Lung (tissue), 11 donors: ENCODE measurements at regions not wholly inside any gene's neighbourhood (a gene's known extent, or its start where the extent isn't known, plus 50 kb on each side); places are given as distances from the start of the nearest gene placed in this dataset.

Experiments
- ATAC-seq: fragments of 200-7000 bp; cut with Tn5 transposase; one replicate; pipeline ENCODE4 v1.9.1; 2020; ENCODE audit warnings: moderate number of reproducible peaks; ENCODE audit not compliant: insufficient read depth, low FRiP score
- DNase-seq, 3 donors: peaks; one replicate each; pipeline ENCODE4 v3.0.0-alpha.2; 2013 to 2017
- H3K27ac ChIP-seq, 2 donors: one replicate each; pipeline ENCODE4 v1.5.1; 2013; ENCODE audit warnings: mild to moderate bottlenecking in 2 of 2, moderate library complexity in 2 of 2, control low read depth in 1 of 2, inconsistent platforms in 1 of 2, low read depth in 1 of 2, low read length in 1 of 2
- H3K27me3 ChIP-seq, 3 donors: one replicate each; pipeline ENCODE4 v1.5.1; 2013; ENCODE audit warnings: low read length in 2 of 3; ENCODE audit not compliant: control insufficient read depth in 3 of 3, insufficient read depth in 3 of 3
- H3K36me3 ChIP-seq, 4 donors: one replicate each; pipeline ENCODE4 v1.5.1; 2013; ENCODE audit warnings: low read length in 4 of 4, mild to moderate bottlenecking in 1 of 4, moderate library complexity in 1 of 4; ENCODE audit not compliant: control insufficient read depth in 4 of 4, insufficient read depth in 4 of 4
- H3K4me1 ChIP-seq, 5 donors: one replicate each; pipeline ENCODE4 v1.5.1; 2013; ENCODE audit warnings: low read length in 5 of 5, mild to moderate bottlenecking in 2 of 5, moderate library complexity in 1 of 5; ENCODE audit not compliant: control insufficient read depth in 5 of 5, insufficient read depth in 5 of 5
- H3K4me3 ChIP-seq: one replicate; pipeline ENCODE4 v1.5.1; 2013; ENCODE audit warnings: mild to moderate bottlenecking, control low read depth, moderate library complexity
- H3K9ac ChIP-seq, 2 donors: one replicate each; pipeline ENCODE4 v1.5.1; 2013; ENCODE audit warnings: low read length in 2 of 2, control low read depth in 1 of 2; ENCODE audit not compliant: insufficient read depth in 1 of 2
- H3K9me3 ChIP-seq, 4 donors: one replicate each; pipeline ENCODE4 v1.5.1; 2013; ENCODE audit warnings: low read length in 3 of 4, mild to moderate bottlenecking in 1 of 4, moderate library complexity in 1 of 4; ENCODE audit not compliant: control insufficient read depth in 4 of 4, insufficient read depth in 3 of 4
- WGBS, 2 donors: extraction: QIAGEN DNeasy Blood & Tissue Kit; methylation state at CpG; one replicate each; pipeline ENCODE4 v1.1.7; 2013; 5-methylcytosine and 5-hydroxymethylcytosine counted together
- TF ChIP-seq, protein P1 (sequence below): IDR thresholded peaks from 2 replicates; pipeline ENCODE4 v1.5.1; 2012; ENCODE audit warnings: mild to moderate bottlenecking; ENCODE audit errors: control extremely low read depth, extremely low read depth
- donor health status: control.
- donor health status: control.
- donor health status: Bipolar disorder and iron deficiency.
- donor health status: healthy.
- donor health status: DM: yes; HTN: yes; CAD: no.

DNA sequence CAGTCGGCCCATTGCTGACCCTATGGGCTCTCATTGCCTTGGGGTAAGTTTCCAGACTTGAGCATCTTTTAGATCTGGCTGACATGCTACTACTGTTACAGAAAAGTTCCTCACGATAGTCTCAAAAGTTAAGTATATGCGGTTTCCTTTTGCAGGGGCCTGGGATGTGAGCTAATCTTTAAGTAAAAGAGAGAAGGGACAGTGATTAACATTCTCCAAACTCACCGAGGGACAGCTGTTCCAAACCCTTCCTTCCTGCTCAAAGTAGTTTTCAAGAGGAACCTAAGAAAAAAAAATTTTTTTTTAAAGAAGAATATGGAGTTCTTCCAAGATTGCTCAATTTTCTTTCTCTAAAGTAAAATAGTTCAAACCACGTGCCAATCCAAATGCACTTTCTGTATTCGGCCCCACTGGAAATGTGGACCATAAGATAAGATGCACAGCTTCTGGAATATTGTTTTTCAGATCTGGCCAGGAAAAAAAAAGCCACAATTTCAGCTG is 168.0 kb upstream of the SPRY4 start:
- H3K9me3 ChIP-seq, result no peaks in the 10 kb centered on the region
- H3K4me1 ChIP-seq, result peaks cover 0 to 11% (median 3%) of the 10 kb centered on the region in 5 donors
- H3K27ac ChIP-seq, result no peak overlapping the region
- 13% methylated on average over 6 of the region's 6 CpGs for WGBS, 2 donors
- ATAC-seq (no peak), DNase-seq (peak in 2 of 3 donors; percentile 78 to 90)
- TF ChIP-seq, protein P1, sequence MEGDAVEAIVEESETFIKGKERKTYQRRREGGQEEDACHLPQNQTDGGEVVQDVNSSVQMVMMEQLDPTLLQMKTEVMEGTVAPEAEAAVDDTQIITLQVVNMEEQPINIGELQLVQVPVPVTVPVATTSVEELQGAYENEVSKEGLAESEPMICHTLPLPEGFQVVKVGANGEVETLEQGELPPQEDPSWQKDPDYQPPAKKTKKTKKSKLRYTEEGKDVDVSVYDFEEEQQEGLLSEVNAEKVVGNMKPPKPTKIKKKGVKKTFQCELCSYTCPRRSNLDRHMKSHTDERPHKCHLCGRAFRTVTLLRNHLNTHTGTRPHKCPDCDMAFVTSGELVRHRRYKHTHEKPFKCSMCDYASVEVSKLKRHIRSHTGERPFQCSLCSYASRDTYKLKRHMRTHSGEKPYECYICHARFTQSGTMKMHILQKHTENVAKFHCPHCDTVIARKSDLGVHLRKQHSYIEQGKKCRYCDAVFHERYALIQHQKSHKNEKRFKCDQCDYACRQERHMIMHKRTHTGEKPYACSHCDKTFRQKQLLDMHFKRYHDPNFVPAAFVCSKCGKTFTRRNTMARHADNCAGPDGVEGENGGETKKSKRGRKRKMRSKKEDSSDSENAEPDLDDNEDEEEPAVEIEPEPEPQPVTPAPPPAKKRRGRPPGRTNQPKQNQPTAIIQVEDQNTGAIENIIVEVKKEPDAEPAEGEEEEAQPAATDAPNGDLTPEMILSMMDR, result no peak
- H3K4me3 ChIP-seq, result no peak overlapping the region
- peak overlapping the region in 1 of 2 donors; percentile 61 for H3K9ac ChIP-seq
- H3K27me3 ChIP-seq, result no peaks in the 10 kb centered on the region
- no peaks in the 10 kb centered on the region for H3K36me3 ChIP-seq

DNA sequence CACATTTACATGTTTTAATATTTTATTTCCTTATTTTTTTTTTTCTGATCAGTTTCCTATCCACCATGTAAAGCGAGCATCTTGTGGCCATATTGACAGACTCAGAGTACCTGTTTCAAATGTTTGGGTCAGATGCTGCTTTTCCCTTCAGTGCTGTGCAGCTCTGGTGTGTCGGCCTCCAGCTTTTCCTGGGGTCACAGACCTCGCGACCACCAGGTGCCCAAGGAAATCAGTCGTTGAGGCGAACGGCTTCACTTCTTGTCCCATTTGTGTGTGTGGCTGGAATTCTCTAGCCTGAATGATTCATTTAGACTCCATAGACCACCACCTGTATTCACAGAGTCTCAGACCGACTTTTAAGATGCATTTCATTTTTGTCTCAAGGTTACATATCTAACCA is 166.9 kb upstream of the SPRY4 start:
- no peak for DNase-seq
- no peak overlapping the region for H3K9ac ChIP-seq
- H3K27me3 ChIP-seq, result no peaks in the 10 kb centered on the region
- H3K36me3 ChIP-seq, result no peaks in the 10 kb centered on the region
- WGBS, 2 donors, result 92 to 96% methylated on average over 8 of the region's 8 CpGs
- ATAC-seq, result no peak
- TF ChIP-seq, protein P1, result no peak
- H3K4me3 ChIP-seq, result no peak overlapping the region
- no peaks in the 10 kb centered on the region for H3K9me3 ChIP-seq
- no peak overlapping the region for H3K27ac ChIP-seq
- peaks cover 0 to 11% (median 3%) of the 10 kb centered on the region in 5 donors for H3K4me1 ChIP-seq

DNA sequence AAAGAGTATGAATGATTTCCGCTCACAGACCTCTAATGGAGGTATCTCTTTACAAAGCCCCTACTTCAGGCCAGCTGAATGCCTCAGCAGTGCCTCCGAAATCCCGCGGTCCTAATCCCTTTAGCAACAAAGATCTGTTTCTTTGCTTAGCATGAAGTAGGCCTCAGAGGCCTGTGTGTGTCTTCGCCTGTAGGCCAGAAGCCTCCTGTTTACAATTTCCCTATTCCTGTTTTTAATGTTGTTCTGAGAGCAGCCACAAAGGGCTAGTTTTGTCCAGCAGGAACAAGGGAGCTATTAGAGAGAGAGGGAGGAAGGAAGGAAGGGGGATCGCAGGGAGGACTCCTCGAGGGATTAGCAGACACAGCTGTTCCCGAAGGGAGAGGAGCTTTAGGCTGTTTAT is 166.4 kb upstream of the SPRY4 start:
- H3K27ac ChIP-seq, result peak overlapping the region in 1 of 2 donors; percentile 20
- peaks cover 0 to 11% (median 3%) of the 10 kb centered on the region in 5 donors for H3K4me1 ChIP-seq
- 70 to 81% methylated on average over 8 of the region's 8 CpGs for WGBS, 2 donors
- no peak overlapping the region for H3K9ac ChIP-seq
- DNase-seq (peak in 1 of 3 donors; percentile 52), ATAC-seq (no peak)
- H3K27me3 ChIP-seq, result no peaks in the 10 kb centered on the region
- H3K36me3 ChIP-seq, result no peaks in the 10 kb centered on the region
- H3K9me3 ChIP-seq, result no peaks in the 10 kb centered on the region
- no peak overlapping the region for H3K4me3 ChIP-seq
- TF ChIP-seq, protein P1, result no peak

DNA sequence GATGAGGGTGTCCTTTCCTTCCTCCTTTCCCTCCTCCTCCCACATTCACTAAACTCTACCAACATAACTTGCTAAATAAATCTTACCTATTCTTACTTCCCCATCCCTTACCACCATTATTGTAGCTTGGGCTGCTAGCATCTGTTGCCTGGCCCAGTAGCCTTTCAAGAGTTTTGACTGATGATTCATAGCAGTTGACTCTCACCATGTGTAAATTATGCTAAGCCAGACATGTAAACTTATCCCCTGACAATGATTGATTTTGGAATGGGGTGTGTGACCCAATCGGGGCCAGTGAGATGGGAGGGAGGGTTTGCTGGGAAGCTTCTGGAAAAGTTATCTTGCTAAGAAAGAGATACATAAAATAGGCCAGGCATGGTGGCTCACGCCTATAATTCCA is 161.8 kb upstream of the SPRY4 start:
- TF ChIP-seq, protein P1, result no peak
- no peaks in the 10 kb centered on the region for H3K27me3 ChIP-seq
- no peaks in the 10 kb centered on the region for H3K36me3 ChIP-seq
- no peak overlapping the region for H3K4me3 ChIP-seq
- 81 to 82% methylated on average over 2 of the region's 2 CpGs for WGBS, 2 donors
- no peak overlapping the region for H3K9ac ChIP-seq
- ATAC-seq (no peak), DNase-seq (no peak)
- H3K27ac ChIP-seq, result no peak overlapping the region
- H3K4me1 ChIP-seq, result peaks cover 0 to 3% (median 0%) of the 10 kb centered on the region in 5 donors
- H3K9me3 ChIP-seq, result peaks cover 0 to 5% (median 2%) of the 10 kb centered on the region in 4 donors
